Mammary epithelial cell (primary cell): ENCODE measurements at regions not wholly inside any gene's neighbourhood (a gene's known extent, or its start where the extent isn't known, plus 50 kb on each side); places are given as distances from the start of the nearest gene placed in this dataset.

Source experiments
- CTCF ChIP-seq, 2 donors: IDR thresholded peaks in 1 of 2; conservative IDR thresholded peaks in 1 of 2; 2 replicates each; pipeline ENCODE4 v1.5.1; 2011 to 2012; ENCODE audit warnings: inconsistent platforms in 2 of 2, low read length in 2 of 2, mild to moderate bottlenecking in 2 of 2, control low read depth in 1 of 2, low read depth in 1 of 2; ENCODE audit not compliant: insufficient read depth in 1 of 2; ENCODE audit errors: extremely low read depth in 1 of 2
- EZH2 ChIP-seq: IDR thresholded peaks from 2 replicates; pipeline ENCODE4 v1.6.1; 2012; ENCODE audit warnings: low read length, inconsistent platforms, borderline replicate concordance

- TF ChIP-seq CTCF (conservative IDR thresholded peaks at IDR 0.05 in 1 of 2, IDR thresholded peaks at IDR 0.05 in 1 of 2; ENCODE audit: extremely low read depth in 1 of 2, insufficient read depth in 1 of 2, low read depth in 1 of 2, low read length in 2 of 2) (no peak), EZH2 (no peak)
Observed at GRCh38 chr4:54819034-54819433, 161.3 kb downstream of the KIT start.
